ENCODE measurements at regions not wholly inside any gene's neighbourhood (a gene's known extent, or its start where the extent isn't known, plus 50 kb on each side); places are given as distances from the start of the nearest gene placed in this dataset.
"Not testable (repeated sequence)": the region's sequence is repeated elsewhere in the genome, so short reads cannot be mapped to it uniquely, and the experiment has no call there.

DNA sequence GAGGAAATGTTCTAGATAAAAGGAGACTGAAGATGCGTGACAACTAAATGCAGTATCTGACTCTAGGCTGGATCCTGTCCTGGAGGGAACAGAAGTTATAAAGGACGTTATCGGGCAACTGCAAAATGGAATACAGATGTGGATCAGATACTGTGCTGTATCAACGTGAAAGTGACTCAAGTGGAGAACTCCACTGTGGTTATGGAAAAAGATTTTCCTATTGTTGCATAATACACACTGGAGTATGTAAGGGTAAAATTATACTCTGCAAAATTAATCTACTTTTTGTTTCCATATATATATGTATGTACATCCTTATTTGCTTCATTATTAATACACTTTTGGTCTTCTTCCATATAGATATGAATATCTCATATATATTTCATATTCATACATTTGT, 654.0 kb downstream of the QKI start:
- Mint-ChIP-seq H3K27ac (no peak overlapping the region), H3K9me3 (peaks cover 4% of the 10 kb centered on the region), H3K36me3 (ENCODE audit: low read depth) (no peaks in the 10 kb centered on the region), H3K4me1 (ENCODE audit: low read depth) (no peaks in the 10 kb centered on the region), H3K27me3 (ENCODE audit: low read depth) (no peaks in the 10 kb centered on the region), H3K4me3 (ENCODE audit: low read depth) (no peak overlapping the region)
- intact Hi-C loops (cut with micrococcal nuclease) = no loop called here
- no peak for DNase-seq (ENCODE audit: low spot score)

- Mint-ChIP-seq H3K9me3 (no peaks in the 10 kb centered on the region), H3K27ac (no peak overlapping the region), H3K4me1 (ENCODE audit: low read depth) (no peaks in the 10 kb centered on the region), H3K27me3 (ENCODE audit: low read depth) (no peaks in the 10 kb centered on the region), H3K4me3 (ENCODE audit: low read depth) (no peak overlapping the region), H3K36me3 (ENCODE audit: low read depth) (no peaks in the 10 kb centered on the region)
- intact Hi-C loops (cut with micrococcal nuclease) = no loop called here
- no peak for DNase-seq (ENCODE audit: low spot score)
Observed at GRCh38 chr6:164066766-164067165, 652.2 kb downstream of the QKI start.

DNA sequence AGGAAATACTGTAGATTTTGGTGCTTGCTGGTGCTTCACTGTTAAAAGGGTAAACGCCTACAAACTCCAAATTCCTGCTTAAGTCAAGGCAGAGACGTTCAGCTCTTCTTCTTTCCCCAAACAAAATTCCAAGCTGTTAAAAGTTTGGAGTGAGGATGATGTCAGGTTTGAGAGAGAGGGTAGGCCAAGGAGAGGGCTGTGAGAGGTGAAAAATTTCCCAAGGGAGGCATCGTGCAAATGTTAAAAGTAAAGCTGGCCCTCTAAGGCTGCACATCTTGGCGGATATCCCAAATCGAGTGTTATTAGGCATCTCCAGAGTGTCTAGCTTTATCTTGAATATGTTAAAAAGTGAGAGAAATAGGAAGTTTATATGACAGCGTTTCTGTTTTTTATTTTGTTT, 651.8 kb downstream of the QKI start:
- no peaks in the 10 kb centered on the region for H3K4me1 Mint-ChIP-seq (ENCODE audit: low read depth)
- intact Hi-C loops (cut with micrococcal nuclease) = no loop called here
- no peaks in the 10 kb centered on the region for H3K36me3 Mint-ChIP-seq (ENCODE audit: low read depth)
- H3K9me3 Mint-ChIP-seq = no peaks in the 10 kb centered on the region
- H3K27ac Mint-ChIP-seq = no peak overlapping the region
- H3K27me3 Mint-ChIP-seq (ENCODE audit: low read depth) = no peaks in the 10 kb centered on the region
- no peak for DNase-seq (ENCODE audit: low spot score)
- no peak overlapping the region for H3K4me3 Mint-ChIP-seq (ENCODE audit: low read depth)

GRCh38 chr6:164063346-164063745, 648.8 kb downstream of the QKI start:
- intact Hi-C loops (cut with micrococcal nuclease) = no loop called here
- H3K4me1 Mint-ChIP-seq (ENCODE audit: low read depth) = no peaks in the 10 kb centered on the region
- H3K4me3 Mint-ChIP-seq (ENCODE audit: low read depth) = no peak overlapping the region
- H3K27me3 Mint-ChIP-seq (ENCODE audit: low read depth) = no peaks in the 10 kb centered on the region
- no peak overlapping the region for H3K27ac Mint-ChIP-seq
- no peaks in the 10 kb centered on the region for H3K36me3 Mint-ChIP-seq (ENCODE audit: low read depth)
- no peak for DNase-seq (ENCODE audit: low spot score)
- H3K9me3 Mint-ChIP-seq = no peaks in the 10 kb centered on the region

- Mint-ChIP-seq H3K9me3 (no peaks in the 10 kb centered on the region), H3K4me1 (ENCODE audit: low read depth) (no peaks in the 10 kb centered on the region), H3K36me3 (ENCODE audit: low read depth) (no peaks in the 10 kb centered on the region), H3K27ac (no peak overlapping the region), H3K4me3 (ENCODE audit: low read depth) (no peak overlapping the region), H3K27me3 (ENCODE audit: low read depth) (no peaks in the 10 kb centered on the region)
- no peak for DNase-seq (ENCODE audit: low spot score)
- intact Hi-C loops (cut with micrococcal nuclease) = no loop called here
Observed at GRCh38 chr6:164062872-164063271, 648.4 kb downstream of the QKI start.

DNA sequence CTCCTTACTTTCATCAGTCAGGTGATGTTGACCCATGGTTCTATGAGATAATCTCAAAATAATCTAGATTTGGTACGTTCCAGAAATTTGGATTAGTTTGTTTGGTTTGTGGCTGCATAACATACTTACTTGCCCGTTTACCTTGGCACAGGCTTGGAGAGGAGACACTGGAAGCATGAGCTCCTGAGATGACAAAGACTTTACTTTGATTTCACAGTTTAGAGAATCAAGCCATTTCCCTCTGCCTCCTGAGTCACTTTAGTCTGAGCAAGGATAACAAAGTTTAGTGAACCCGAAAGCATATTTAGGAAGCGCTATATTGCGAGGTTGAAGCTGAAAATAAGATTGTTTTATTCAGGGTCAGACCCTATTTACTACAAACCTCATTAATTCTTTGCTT, 643.4 kb downstream of the QKI start:
- Mint-ChIP-seq H3K36me3 (ENCODE audit: low read depth) (no peaks in the 10 kb centered on the region), H3K4me1 (ENCODE audit: low read depth) (no peaks in the 10 kb centered on the region)

DNA sequence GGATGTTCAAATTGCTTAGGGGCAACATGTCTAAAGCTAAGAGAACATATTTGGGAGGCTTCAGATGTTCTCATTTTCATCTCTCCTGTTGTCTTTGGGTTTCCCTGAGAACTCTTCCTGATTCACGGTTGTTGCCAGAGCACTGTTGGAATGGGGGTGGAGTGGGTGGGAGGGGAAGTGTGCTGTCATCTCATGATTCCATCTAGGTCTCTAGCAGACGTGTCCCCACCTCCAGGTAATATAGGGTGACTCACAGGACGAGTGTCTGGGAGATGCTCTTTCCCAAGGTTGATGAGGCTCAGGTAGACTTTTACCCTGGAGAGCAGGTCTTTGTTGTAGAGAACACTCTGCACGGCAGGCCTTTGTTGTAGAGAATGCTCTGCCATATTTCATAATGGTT, 636.9 kb downstream of the QKI start:
- H3K27me3 Mint-ChIP-seq (ENCODE audit: low read depth) = no peaks in the 10 kb centered on the region
- H3K36me3 Mint-ChIP-seq (ENCODE audit: low read depth) = no peaks in the 10 kb centered on the region
- H3K27ac Mint-ChIP-seq = no peak overlapping the region
- H3K4me1 Mint-ChIP-seq (ENCODE audit: low read depth) = no peaks in the 10 kb centered on the region
- intact Hi-C loops (cut with micrococcal nuclease) = no loop called here
- H3K9me3 Mint-ChIP-seq = no peaks in the 10 kb centered on the region
- no peak overlapping the region for H3K4me3 Mint-ChIP-seq (ENCODE audit: low read depth)
- DNase-seq (ENCODE audit: low spot score) = no peak

More for the DNA sequence above, 643.4 kb downstream of the QKI start:
- no peaks in the 10 kb centered on the region for H3K9me3 Mint-ChIP-seq
- DNase-seq (ENCODE audit: low spot score) = no peak
- H3K27ac Mint-ChIP-seq = no peak overlapping the region
- no peak overlapping the region for H3K4me3 Mint-ChIP-seq (ENCODE audit: low read depth)
- H3K27me3 Mint-ChIP-seq (ENCODE audit: low read depth) = no peaks in the 10 kb centered on the region
- intact Hi-C loops (cut with micrococcal nuclease) = no loop called here

GRCh38 chr6:164049517-164049988, 635.0 kb downstream of the QKI start:
- Mint-ChIP-seq H3K4me3 (ENCODE audit: low read depth) (no peak overlapping the region), H3K27ac (no peak overlapping the region), H3K4me1 (ENCODE audit: low read depth) (no peaks in the 10 kb centered on the region), H3K27me3 (ENCODE audit: low read depth) (no peaks in the 10 kb centered on the region), H3K9me3 (no peaks in the 10 kb centered on the region), H3K36me3 (ENCODE audit: low read depth) (no peaks in the 10 kb centered on the region)
- DNase-seq (ENCODE audit: low spot score) = no peak
- intact Hi-C loops (cut with micrococcal nuclease) = no loop called here

DNA sequence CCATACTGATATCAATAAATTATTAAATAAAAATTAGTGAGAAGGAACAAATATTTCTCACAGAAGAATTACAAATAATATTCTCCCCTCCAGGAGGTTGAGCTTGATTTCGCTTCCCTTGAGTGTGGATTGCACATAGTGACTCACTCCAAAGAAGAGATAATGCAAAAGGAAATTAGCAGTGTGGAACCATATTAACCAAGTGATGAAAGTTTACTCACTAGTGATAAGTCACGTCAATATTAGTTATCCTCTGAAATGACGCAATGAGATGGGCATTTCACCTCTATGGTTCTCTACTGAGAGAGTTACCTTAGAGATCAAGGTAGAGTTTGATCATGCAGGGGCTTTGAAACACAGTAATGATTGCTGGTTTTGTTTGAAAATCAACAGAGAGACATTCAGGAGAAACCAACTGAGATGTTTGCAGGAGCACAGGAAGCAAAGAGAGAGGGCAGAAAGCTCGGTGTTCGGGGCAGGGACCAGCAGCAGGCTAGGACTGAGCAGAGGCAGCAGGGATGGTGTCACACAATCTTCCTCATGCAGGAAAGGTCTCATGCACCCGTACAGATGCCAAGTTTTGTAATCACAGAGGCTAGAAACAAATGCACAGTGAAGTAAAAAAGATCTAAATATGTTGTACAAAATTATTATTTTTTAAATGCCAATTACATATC, 634.5 kb downstream of the QKI start:
- DNase-seq (ENCODE audit: low spot score) = no peak
- no peaks in the 10 kb centered on the region for H3K4me1 Mint-ChIP-seq (ENCODE audit: low read depth)
- intact Hi-C loops (cut with micrococcal nuclease) = no loop called here
- H3K9me3 Mint-ChIP-seq = no peaks in the 10 kb centered on the region
- H3K4me3 Mint-ChIP-seq (ENCODE audit: low read depth) = no peak overlapping the region
- no peaks in the 10 kb centered on the region for H3K36me3 Mint-ChIP-seq (ENCODE audit: low read depth)
- no peaks in the 10 kb centered on the region for H3K27me3 Mint-ChIP-seq (ENCODE audit: low read depth)
- no peak overlapping the region for H3K27ac Mint-ChIP-seq

- Mint-ChIP-seq H3K27ac (no peak overlapping the region), H3K9me3 (no peaks in the 10 kb centered on the region), H3K4me1 (ENCODE audit: low read depth) (no peaks in the 10 kb centered on the region), H3K36me3 (ENCODE audit: low read depth) (no peaks in the 10 kb centered on the region), H3K27me3 (ENCODE audit: low read depth) (no peaks in the 10 kb centered on the region), H3K4me3 (ENCODE audit: low read depth) (no peak overlapping the region)
- intact Hi-C loops (cut with micrococcal nuclease) = no loop called here
- no peak for DNase-seq (ENCODE audit: low spot score)
Observed at GRCh38 chr6:164045082-164045481, 630.6 kb downstream of the QKI start.

DNA sequence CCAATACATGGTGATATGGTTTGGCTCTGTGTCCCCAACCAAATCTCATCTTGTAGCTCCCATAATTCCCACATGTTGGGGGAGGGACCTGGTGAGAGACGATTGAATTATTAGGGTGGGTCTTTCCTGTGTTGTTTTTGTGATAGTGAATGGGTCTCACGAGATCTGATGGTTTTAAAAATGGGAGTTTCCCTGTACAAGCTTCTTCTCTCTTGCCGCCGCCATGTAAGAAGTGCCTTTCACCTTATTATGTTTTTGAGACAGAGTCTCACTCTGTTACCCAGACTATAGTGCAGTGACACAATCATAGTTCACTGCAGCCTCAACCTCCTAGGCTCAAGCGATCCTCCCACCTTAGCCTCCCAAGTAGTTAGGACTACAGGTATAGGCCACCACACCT, 629.1 kb downstream of the QKI start:
- not testable (repeated sequence) for H3K36me3 Mint-ChIP-seq (ENCODE audit: low read depth); H3K4me3 Mint-ChIP-seq (ENCODE audit: low read depth)

GRCh38 chr6:164042212-164042611, 627.7 kb downstream of the QKI start:
- no peak for DNase-seq (ENCODE audit: low spot score)
- H3K27me3 Mint-ChIP-seq (ENCODE audit: low read depth) = no peaks in the 10 kb centered on the region
- H3K4me1 Mint-ChIP-seq (ENCODE audit: low read depth) = no peaks in the 10 kb centered on the region
- H3K36me3 Mint-ChIP-seq (ENCODE audit: low read depth) = no peaks in the 10 kb centered on the region
- H3K27ac Mint-ChIP-seq = no peak overlapping the region
- H3K4me3 Mint-ChIP-seq (ENCODE audit: low read depth) = no peak overlapping the region
- intact Hi-C loops (cut with micrococcal nuclease) = no loop called here
- H3K9me3 Mint-ChIP-seq = no peaks in the 10 kb centered on the region

More for the DNA sequence above, 629.1 kb downstream of the QKI start:
- H3K27me3 Mint-ChIP-seq (ENCODE audit: low read depth); H3K27ac Mint-ChIP-seq; H3K9me3 Mint-ChIP-seq; intact Hi-C loops (cut with micrococcal nuclease); H3K4me1 Mint-ChIP-seq (ENCODE audit: low read depth); DNase-seq (ENCODE audit: low spot score): not testable (repeated sequence)

GRCh38 chr6:164040994-164041393, 626.5 kb downstream of the QKI start:
- intact Hi-C loops (cut with micrococcal nuclease) = no loop called here
- Mint-ChIP-seq H3K9me3 (no peaks in the 10 kb centered on the region), H3K27ac (no peak overlapping the region), H3K4me1 (ENCODE audit: low read depth) (no peaks in the 10 kb centered on the region), H3K36me3 (ENCODE audit: low read depth) (no peaks in the 10 kb centered on the region), H3K27me3 (ENCODE audit: low read depth) (no peaks in the 10 kb centered on the region), H3K4me3 (ENCODE audit: low read depth) (no peak overlapping the region)
- no peak for DNase-seq (ENCODE audit: low spot score)

- no peaks in the 10 kb centered on the region for H3K27me3 Mint-ChIP-seq (ENCODE audit: low read depth)
- no peaks in the 10 kb centered on the region for H3K36me3 Mint-ChIP-seq (ENCODE audit: low read depth)
- H3K4me3 Mint-ChIP-seq (ENCODE audit: low read depth) = peak overlapping the region; percentile 37
- DNase-seq (ENCODE audit: low spot score) = peak; percentile 38
- no peaks in the 10 kb centered on the region for H3K4me1 Mint-ChIP-seq (ENCODE audit: low read depth)
- no peak overlapping the region for H3K27ac Mint-ChIP-seq
- intact Hi-C loops (cut with micrococcal nuclease) = no loop called here
- no peaks in the 10 kb centered on the region for H3K9me3 Mint-ChIP-seq
Observed at GRCh38 chr6:164039954-164040375, 625.4 kb downstream of the QKI start.
